ENCODE measurements at regions not wholly inside any gene's neighbourhood (a gene's known extent, or its start where the extent isn't known, plus 50 kb on each side); places are given as distances from the start of the nearest gene placed in this dataset.

DNA sequence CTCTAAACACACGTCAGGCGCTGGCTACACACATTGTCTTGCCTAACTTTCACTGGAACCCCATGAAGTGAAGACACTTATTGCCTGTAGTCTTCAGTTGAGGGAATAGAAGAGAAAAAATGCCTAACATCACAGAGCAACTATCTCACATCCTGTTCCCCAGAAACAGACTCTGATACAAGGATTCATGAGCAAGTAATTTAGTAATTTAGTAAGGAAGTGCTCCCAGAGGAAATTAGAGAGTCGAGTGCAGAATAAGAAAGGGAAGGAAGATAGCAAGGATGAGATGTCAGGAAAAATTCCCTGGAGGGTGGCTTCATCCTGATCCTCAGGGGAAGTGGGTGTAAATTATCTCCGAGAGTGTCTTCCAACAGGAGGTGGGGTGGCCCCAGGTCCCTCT, 104.0 kb downstream of the FOXA2 start:
- TF ChIP-seq POLR2A (IDR thresholded peaks at IDR 0.05; ENCODE audit: insufficient read depth in 1 of 2, low read depth in 2 of 2, low read length in 2 of 2) (no peak), ZNF12 (CRISPR knock-in tag; IDR thresholded peaks at IDR 0.05) (no peak), JUN (CRISPR knock-in tag; IDR thresholded peaks at IDR 0.05) (no peak), ZNF652 (CRISPR knock-in tag; IDR thresholded peaks at IDR 0.05; ENCODE audit: borderline replicate concordance, low read depth) (no peak), RELA (CRISPR knock-in tag; IDR thresholded peaks at IDR 0.05) (no peak), GMEB1 (CRISPR knock-in tag; IDR thresholded peaks at IDR 0.05; ENCODE audit: borderline replicate concordance) (no peak)

Data from HepG2 (cell line).